ENCODE measurements at regions not wholly inside any gene's neighbourhood (a gene's known extent, or its start where the extent isn't known, plus 50 kb on each side); places are given as distances from the start of the nearest gene placed in this dataset.
A peak's percentile ranks its signal among the peaks of the same experiment; 100 is the strongest.

GRCh38 chr10:94174838-94175237 is 181.1 kb downstream of the PLCE1 start:
- peak overlapping the region in 1 of 4 donors; percentile 24 for H3K27ac ChIP-seq

GRCh38 chr10:94178475-94179253 is 184.1 kb downstream of the NOC3L start:
- Histone ChIP-seq H3K4me3 (no peak overlapping the region), H3K36me3 (no peaks in the 10 kb centered on the region), H3K9me3 (no peaks in the 10 kb centered on the region), H3K27ac (peak overlapping the region in 2 of 4 donors; percentile 35 to 40), H3K4me1 (peaks cover 0 to 10% (median 2%) of the 10 kb centered on the region in 4 donors), H3K27me3 (no peaks in the 10 kb centered on the region)
- ATAC-seq (ENCODE audit: low FRiP score in 2 of 2) = no peak
- TF ChIP-seq POLR2A (IDR thresholded peaks at IDR 0.05) (no peak), EP300 (IDR thresholded peaks at IDR 0.05) (no peak), CTCF (IDR thresholded peaks at IDR 0.05) (no peak), POLR2AphosphoS5 (IDR thresholded peaks at IDR 0.05) (no peak)
- WGBS, 2 donors = 55 to 59% methylated on average over 5 of the region's 5 CpGs
- DNase-seq = no peak

More at GRCh38 chr10:94174838-94175237, 181.1 kb downstream of the PLCE1 start:
- H3K4me1 ChIP-seq = peaks cover 0 to 16% (median 2%) of the 10 kb centered on the region in 4 donors
- no peaks in the 10 kb centered on the region for H3K27me3 ChIP-seq
- no peak for DNase-seq
- H3K4me3 ChIP-seq = no peak overlapping the region
- no peak for TF ChIP-seq POLR2A (IDR thresholded peaks at IDR 0.05)
- no peak for TF ChIP-seq POLR2AphosphoS5 (IDR thresholded peaks at IDR 0.05)
- TF ChIP-seq EP300 (IDR thresholded peaks at IDR 0.05) = peak in 1 of 4 donors; percentile 34
- TF ChIP-seq CTCF (IDR thresholded peaks at IDR 0.05) = no peak
- no peak for ATAC-seq (ENCODE audit: low FRiP score in 2 of 2)
- no peaks in the 10 kb centered on the region for H3K9me3 ChIP-seq
- H3K36me3 ChIP-seq = no peaks in the 10 kb centered on the region

GRCh38 chr10:94180576-94180975 is 182.2 kb downstream of the NOC3L start:
- WGBS, 2 donors = 75 to 80% methylated on average over 2 of the region's 2 CpGs

GRCh38 chr10:94183666-94184264 is 179.0 kb downstream of the NOC3L start:
- WGBS, 2 donors = 80 to 83% methylated on average over 7 of the region's 7 CpGs
- Histone ChIP-seq H3K4me1 (no peaks in the 10 kb centered on the region), H3K27me3 (no peaks in the 10 kb centered on the region), H3K4me3 (no peak overlapping the region), H3K9me3 (no peaks in the 10 kb centered on the region), H3K36me3 (no peaks in the 10 kb centered on the region), H3K27ac (no peak overlapping the region)
- TF ChIP-seq POLR2AphosphoS5 (IDR thresholded peaks at IDR 0.05) (no peak), CTCF (IDR thresholded peaks at IDR 0.05) (no peak), POLR2A (IDR thresholded peaks at IDR 0.05) (no peak), EP300 (IDR thresholded peaks at IDR 0.05) (no peak)
- DNase-seq (no peak), ATAC-seq (ENCODE audit: low FRiP score in 2 of 2) (no peak)

More at GRCh38 chr10:94180576-94180975, 182.2 kb downstream of the NOC3L start:
- Histone ChIP-seq H3K27me3 (no peaks in the 10 kb centered on the region), H3K4me3 (no peak overlapping the region), H3K36me3 (no peaks in the 10 kb centered on the region), H3K27ac (no peak overlapping the region), H3K4me1 (no peaks in the 10 kb centered on the region), H3K9me3 (no peaks in the 10 kb centered on the region)
- TF ChIP-seq POLR2AphosphoS5 (IDR thresholded peaks at IDR 0.05) = no peak
- TF ChIP-seq POLR2A (IDR thresholded peaks at IDR 0.05) = no peak
- no peak for TF ChIP-seq CTCF (IDR thresholded peaks at IDR 0.05)
- TF ChIP-seq EP300 (IDR thresholded peaks at IDR 0.05) = peak in 2 of 4 donors; percentile 17 to 21
- DNase-seq (no peak), ATAC-seq (ENCODE audit: low FRiP score in 2 of 2) (no peak)
